ENCODE measurements at regions not wholly inside any gene's neighbourhood (a gene's known extent, or its start where the extent isn't known, plus 50 kb on each side); places are given as distances from the start of the nearest gene placed in this dataset.

DNA sequence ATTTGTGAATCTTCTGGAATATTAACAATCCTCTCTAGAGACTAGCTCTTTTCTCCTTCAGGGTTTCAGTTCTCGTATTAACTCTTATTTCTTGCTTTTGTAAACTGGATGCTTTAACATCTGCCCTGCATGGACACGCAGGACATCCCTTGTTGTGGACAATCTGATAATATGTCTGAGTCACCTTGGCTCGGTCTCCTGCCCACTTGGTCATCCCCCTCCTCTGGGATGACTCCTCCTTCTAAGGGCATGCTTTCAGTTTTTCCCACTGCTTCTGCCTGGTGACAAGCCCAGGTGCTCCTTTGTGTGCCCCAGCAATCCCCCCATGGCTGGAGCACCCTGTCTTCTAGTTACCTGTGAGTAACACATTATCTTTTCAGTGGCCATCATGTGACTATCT lies 460.5 kb downstream of the DSC3 start:
- TF ChIP-seq, protein P1, sequence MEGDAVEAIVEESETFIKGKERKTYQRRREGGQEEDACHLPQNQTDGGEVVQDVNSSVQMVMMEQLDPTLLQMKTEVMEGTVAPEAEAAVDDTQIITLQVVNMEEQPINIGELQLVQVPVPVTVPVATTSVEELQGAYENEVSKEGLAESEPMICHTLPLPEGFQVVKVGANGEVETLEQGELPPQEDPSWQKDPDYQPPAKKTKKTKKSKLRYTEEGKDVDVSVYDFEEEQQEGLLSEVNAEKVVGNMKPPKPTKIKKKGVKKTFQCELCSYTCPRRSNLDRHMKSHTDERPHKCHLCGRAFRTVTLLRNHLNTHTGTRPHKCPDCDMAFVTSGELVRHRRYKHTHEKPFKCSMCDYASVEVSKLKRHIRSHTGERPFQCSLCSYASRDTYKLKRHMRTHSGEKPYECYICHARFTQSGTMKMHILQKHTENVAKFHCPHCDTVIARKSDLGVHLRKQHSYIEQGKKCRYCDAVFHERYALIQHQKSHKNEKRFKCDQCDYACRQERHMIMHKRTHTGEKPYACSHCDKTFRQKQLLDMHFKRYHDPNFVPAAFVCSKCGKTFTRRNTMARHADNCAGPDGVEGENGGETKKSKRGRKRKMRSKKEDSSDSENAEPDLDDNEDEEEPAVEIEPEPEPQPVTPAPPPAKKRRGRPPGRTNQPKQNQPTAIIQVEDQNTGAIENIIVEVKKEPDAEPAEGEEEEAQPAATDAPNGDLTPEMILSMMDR (IDR thresholded peaks at IDR 0.05) = no peak
- no peak for TF ChIP-seq POLR2A (IDR thresholded peaks at IDR 0.05)
- DNase-seq (ENCODE audit: low spot score in 2 of 2) = no peak
- Histone ChIP-seq H3K36me3 (no peaks in the 10 kb centered on the region), H3K4me3 (no peak overlapping the region), H3K4me1 (no peaks in the 10 kb centered on the region), H3K27ac (no peak overlapping the region), H3K27me3 (no peaks in the 10 kb centered on the region), H3K9me3 (no peaks in the 10 kb centered on the region)
- WGBS = 82% methylated on average over 3 of the region's 3 CpGs

GRCh38 chr18:30578707-30579106 lies 463.8 kb downstream of the DSC3 start:
- WGBS = 62% methylated on average over 2 of the region's 2 CpGs
- Histone ChIP-seq H3K36me3 (no peaks in the 10 kb centered on the region), H3K27ac (no peak overlapping the region), H3K4me3 (no peak overlapping the region), H3K4me1 (no peaks in the 10 kb centered on the region), H3K27me3 (no peaks in the 10 kb centered on the region), H3K9me3 (no peaks in the 10 kb centered on the region)
- no peak for TF ChIP-seq POLR2AphosphoS5 (IDR thresholded peaks at IDR 0.05)
- TF ChIP-seq EP300 (IDR thresholded peaks at IDR 0.05) = no peak
- TF ChIP-seq, protein P1 (IDR thresholded peaks at IDR 0.05) = no peak
- no peak for TF ChIP-seq POLR2A (IDR thresholded peaks at IDR 0.05)
- no peak for DNase-seq (ENCODE audit: low spot score in 2 of 2)

- Histone ChIP-seq H3K27me3 (no peaks in the 10 kb centered on the region), H3K4me3 (no peak overlapping the region), H3K4me1 (no peaks in the 10 kb centered on the region), H3K27ac (no peak overlapping the region), H3K9me3 (no peaks in the 10 kb centered on the region), H3K36me3 (no peaks in the 10 kb centered on the region)
- WGBS = 88% methylated on average over 2 of the region's 2 CpGs
- no peak for TF ChIP-seq POLR2A (IDR thresholded peaks at IDR 0.05)
- no peak for DNase-seq (ENCODE audit: low spot score in 2 of 2)
Observed at GRCh38 chr18:30572214-30572613, 470.3 kb downstream of the DSC3 start.

DNA sequence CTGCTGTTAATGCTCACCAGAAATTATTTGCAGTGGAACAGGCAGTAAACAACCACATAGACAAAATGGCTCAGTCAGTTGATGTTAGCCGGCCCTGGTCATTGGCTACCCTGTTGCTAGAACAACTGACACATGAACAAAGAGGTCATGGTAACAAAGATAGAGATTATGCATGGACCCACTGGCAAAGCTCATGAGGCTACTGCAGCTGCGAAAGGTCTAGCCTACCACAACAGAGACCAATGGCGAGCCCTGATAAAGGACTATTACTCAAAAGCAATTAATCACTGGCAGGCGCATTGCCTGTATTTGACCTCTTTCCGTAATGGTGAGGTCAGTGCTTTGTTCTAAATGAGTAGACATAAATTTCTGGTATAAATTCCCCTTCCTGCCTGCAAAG lies 474.2 kb downstream of the DSC3 start:
- no peak overlapping the region for H3K27ac ChIP-seq

DNA sequence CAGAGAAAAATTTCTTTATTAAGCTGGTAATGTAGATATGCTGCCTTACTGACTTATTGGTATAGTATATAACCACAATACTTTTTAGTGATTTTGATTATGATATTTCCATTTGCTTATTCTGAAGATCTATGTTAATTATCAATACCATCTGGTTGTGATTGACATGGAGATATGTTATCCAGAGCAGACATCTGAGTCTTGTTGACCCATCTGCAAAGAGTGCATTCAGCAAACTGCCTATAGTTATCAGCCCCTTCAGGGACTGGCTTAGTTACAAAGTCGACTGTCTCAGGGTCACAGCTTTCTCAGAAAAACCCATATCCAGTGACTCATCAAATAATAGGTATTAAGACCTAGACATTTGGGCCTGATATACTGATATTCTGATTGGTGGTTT lies 475.7 kb downstream of the DSC3 start:
- no peak overlapping the region for H3K4me3 ChIP-seq
- TF ChIP-seq POLR2AphosphoS5 (IDR thresholded peaks at IDR 0.05) (no peak), POLR2A (IDR thresholded peaks at IDR 0.05) (no peak), EP300 (IDR thresholded peaks at IDR 0.05) (no peak)
- TF ChIP-seq, protein P1 (IDR thresholded peaks at IDR 0.05) = no peak
- no peak for DNase-seq (ENCODE audit: low spot score in 2 of 2)
- no peaks in the 10 kb centered on the region for H3K27me3 ChIP-seq
- no peak overlapping the region for H3K27ac ChIP-seq
- WGBS = 59% methylated on average over 1 of the region's 1 CpG
- H3K36me3 ChIP-seq = no peaks in the 10 kb centered on the region
- H3K9me3 ChIP-seq = no peaks in the 10 kb centered on the region
- no peaks in the 10 kb centered on the region for H3K4me1 ChIP-seq

More for the DNA sequence above, 474.2 kb downstream of the DSC3 start:
- Histone ChIP-seq H3K27me3 (no peaks in the 10 kb centered on the region), H3K4me1 (no peaks in the 10 kb centered on the region), H3K36me3 (no peaks in the 10 kb centered on the region), H3K9me3 (no peaks in the 10 kb centered on the region), H3K4me3 (no peak overlapping the region)
- WGBS = 79% methylated on average over 5 of the region's 5 CpGs
- no peak for TF ChIP-seq POLR2AphosphoS5 (IDR thresholded peaks at IDR 0.05)
- no peak for TF ChIP-seq POLR2A (IDR thresholded peaks at IDR 0.05)
- TF ChIP-seq, protein P1 (IDR thresholded peaks at IDR 0.05) = no peak
- no peak for TF ChIP-seq EP300 (IDR thresholded peaks at IDR 0.05)
- no peak for DNase-seq (ENCODE audit: low spot score in 2 of 2)

GRCh38 chr18:30562231-30562630 lies 480.3 kb downstream of the DSC3 start:
- no peak for DNase-seq (ENCODE audit: low spot score in 2 of 2)
- WGBS = 48% methylated on average over 1 of the region's 1 CpG
- Histone ChIP-seq H3K27ac (no peak overlapping the region), H3K27me3 (no peaks in the 10 kb centered on the region), H3K9me3 (no peaks in the 10 kb centered on the region), H3K4me1 (no peaks in the 10 kb centered on the region), H3K36me3 (no peaks in the 10 kb centered on the region), H3K4me3 (no peak overlapping the region)
- no peak for TF ChIP-seq POLR2A (IDR thresholded peaks at IDR 0.05)
- TF ChIP-seq, protein P1 (IDR thresholded peaks at IDR 0.05) = no peak
- TF ChIP-seq POLR2AphosphoS5 (IDR thresholded peaks at IDR 0.05) = no peak
- no peak for TF ChIP-seq EP300 (IDR thresholded peaks at IDR 0.05)
